ENCODE measurements at regions not wholly inside any gene's neighbourhood (a gene's known extent, or its start where the extent isn't known, plus 50 kb on each side); places are given as distances from the start of the nearest gene placed in this dataset.

DNA sequence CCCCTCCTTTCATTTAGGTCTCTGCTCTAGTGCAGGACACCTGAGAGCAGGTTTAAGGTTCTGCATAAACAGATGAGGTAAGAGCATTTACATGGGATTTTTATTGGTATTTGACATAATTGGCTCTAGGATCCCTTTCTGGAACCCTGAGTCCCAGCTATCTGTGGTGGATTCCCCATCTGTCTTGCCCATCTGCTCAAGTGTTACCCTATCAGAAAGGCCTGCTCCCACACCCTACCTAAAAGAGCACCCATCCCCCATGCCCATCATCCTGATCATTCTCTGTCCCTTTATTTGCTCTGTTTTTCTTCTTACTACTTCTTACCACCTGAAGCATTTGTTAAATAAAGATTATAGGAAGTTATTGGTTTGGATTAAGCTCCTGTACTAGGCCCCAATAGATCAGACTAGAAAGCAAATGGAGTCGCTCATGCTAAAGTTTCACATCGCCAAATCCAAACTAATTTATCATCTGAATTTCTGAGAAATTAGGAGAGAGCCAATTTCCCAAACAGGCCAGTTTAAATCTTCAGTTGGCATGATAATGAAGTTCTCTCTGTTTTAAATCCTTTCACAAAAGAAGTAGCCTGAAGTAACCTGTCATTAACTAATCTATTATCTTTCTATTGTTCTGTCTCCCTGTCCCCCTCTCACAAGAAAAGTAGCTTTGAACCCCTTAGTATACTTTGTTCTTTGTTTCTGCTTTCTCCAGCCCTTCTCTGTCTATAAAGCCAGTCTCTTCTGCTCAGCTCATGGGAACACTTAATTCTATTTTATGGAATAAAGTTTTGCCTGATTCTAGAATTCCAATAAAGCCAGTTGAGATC, 178.6 kb downstream of the ZNF674 start:
- no peaks in the 10 kb centered on the region for H3K9me3 ChIP-seq
- H3K27me3 ChIP-seq = no peaks in the 10 kb centered on the region
- TF ChIP-seq, protein P1, sequence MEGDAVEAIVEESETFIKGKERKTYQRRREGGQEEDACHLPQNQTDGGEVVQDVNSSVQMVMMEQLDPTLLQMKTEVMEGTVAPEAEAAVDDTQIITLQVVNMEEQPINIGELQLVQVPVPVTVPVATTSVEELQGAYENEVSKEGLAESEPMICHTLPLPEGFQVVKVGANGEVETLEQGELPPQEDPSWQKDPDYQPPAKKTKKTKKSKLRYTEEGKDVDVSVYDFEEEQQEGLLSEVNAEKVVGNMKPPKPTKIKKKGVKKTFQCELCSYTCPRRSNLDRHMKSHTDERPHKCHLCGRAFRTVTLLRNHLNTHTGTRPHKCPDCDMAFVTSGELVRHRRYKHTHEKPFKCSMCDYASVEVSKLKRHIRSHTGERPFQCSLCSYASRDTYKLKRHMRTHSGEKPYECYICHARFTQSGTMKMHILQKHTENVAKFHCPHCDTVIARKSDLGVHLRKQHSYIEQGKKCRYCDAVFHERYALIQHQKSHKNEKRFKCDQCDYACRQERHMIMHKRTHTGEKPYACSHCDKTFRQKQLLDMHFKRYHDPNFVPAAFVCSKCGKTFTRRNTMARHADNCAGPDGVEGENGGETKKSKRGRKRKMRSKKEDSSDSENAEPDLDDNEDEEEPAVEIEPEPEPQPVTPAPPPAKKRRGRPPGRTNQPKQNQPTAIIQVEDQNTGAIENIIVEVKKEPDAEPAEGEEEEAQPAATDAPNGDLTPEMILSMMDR (IDR thresholded peaks at IDR 0.05) = no peak
- intact Hi-C loops (cut with DNase I) = no loop called here
- H3K4me1 ChIP-seq = no peaks in the 10 kb centered on the region
- H3K4me3 ChIP-seq = no peak overlapping the region
- DNase-seq = no peak
- H3K36me3 ChIP-seq = no peaks in the 10 kb centered on the region
- H3K27ac ChIP-seq = no peak overlapping the region
- H3K9ac ChIP-seq (ENCODE audit: low read depth in 2 of 2, low read length in 2 of 2) = no peak overlapping the region

DNA sequence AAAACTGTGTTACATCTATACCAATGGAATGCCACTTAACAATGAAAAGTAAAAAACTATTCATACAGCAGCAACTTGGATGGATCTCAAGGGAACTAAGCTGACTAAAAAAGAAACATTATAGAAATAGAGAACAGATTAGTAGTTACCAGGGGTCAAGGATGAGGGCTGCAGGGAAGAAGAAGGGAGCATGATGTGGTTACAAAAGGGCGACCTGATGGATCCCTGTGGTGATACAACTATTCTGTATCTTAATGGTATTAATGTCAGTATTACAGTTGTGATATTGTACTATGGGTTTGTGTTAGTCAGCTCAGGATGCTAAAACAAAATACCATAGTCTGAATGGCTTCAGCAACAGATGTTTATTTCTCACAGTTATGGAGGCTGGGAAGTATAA, 190.7 kb downstream of the ZNF674 start:
- Histone ChIP-seq H3K9me3 (no peaks in the 10 kb centered on the region), H3K9ac (ENCODE audit: low read depth in 2 of 2, low read length in 2 of 2) (no peak overlapping the region), H3K4me3 (no peak overlapping the region), H3K36me3 (no peaks in the 10 kb centered on the region), H3K27me3 (no peaks in the 10 kb centered on the region), H3K4me1 (no peaks in the 10 kb centered on the region), H3K27ac (no peak overlapping the region)
- TF ChIP-seq, protein P1 (IDR thresholded peaks at IDR 0.05) = no peak
- intact Hi-C loops (cut with DNase I) = no loop called here
- no peak for DNase-seq

DNA sequence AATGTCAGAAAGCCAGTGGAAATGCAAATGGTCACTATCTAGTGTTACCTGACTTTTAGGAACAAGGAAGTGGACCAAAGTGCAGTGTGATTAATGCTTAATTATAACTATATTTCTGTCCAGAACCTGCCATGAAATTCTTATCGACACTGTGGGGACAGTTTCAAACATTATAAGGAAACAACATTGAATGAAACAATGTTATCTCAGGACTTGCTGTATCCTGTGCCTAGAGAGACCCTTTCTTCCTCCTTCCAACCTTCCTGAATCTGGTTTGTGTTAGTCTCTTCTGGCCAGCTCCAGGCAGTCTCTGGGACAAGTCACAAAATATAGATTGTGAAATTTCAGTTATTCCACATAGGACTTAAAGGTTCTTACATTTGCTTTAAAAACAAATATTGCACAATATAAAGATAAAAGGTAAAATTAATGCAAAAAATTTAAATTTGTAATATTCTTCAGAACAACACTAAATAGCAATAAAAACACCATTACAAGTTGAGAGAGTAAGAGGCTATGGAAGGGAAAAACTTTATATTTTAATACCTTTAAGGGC, 203.4 kb downstream of the ZNF674 start:
- Histone ChIP-seq H3K9me3 (no peaks in the 10 kb centered on the region), H3K27ac (no peak overlapping the region), H3K36me3 (no peaks in the 10 kb centered on the region), H3K9ac (ENCODE audit: low read depth in 2 of 2, low read length in 2 of 2) (no peak overlapping the region), H3K4me1 (no peaks in the 10 kb centered on the region), H3K4me3 (no peak overlapping the region), H3K27me3 (no peaks in the 10 kb centered on the region)
- TF ChIP-seq, protein P1 (IDR thresholded peaks at IDR 0.05) = no peak
- intact Hi-C loops (cut with DNase I) = no loop called here
- no peak for DNase-seq

DNA sequence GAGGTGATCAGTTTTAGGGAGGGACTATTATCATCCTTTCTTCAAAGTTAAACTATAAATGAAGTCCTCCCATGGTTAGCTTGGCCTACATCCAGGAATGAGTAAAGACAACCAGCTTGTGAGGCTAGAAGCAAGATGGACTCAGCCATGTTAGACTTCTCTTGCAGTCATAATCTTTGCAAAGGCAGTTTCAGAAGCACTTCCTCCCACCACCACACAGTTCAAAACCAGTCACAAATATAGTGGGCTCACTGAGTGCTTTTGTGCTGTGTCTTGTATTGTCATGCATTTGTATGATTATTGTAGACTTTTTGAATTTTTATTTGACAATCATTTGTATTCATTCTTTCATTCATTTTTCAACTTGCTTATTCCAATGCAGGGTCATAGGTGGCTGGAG, 204.5 kb downstream of the ZNF674 start:
- Histone ChIP-seq H3K27me3 (no peaks in the 10 kb centered on the region), H3K27ac (no peak overlapping the region), H3K4me3 (no peak overlapping the region), H3K4me1 (no peaks in the 10 kb centered on the region), H3K9me3 (no peaks in the 10 kb centered on the region), H3K9ac (ENCODE audit: low read depth in 2 of 2, low read length in 2 of 2) (no peak overlapping the region), H3K36me3 (no peaks in the 10 kb centered on the region)
- intact Hi-C loops (cut with DNase I) = no loop called here
- DNase-seq = no peak
- TF ChIP-seq, protein P1 (IDR thresholded peaks at IDR 0.05) = no peak

- DNase-seq = peak; percentile 40
- no peaks in the 10 kb centered on the region for H3K36me3 ChIP-seq
- intact Hi-C loops (cut with DNase I) = no loop called here
- no peak overlapping the region for H3K9ac ChIP-seq (ENCODE audit: low read depth in 2 of 2, low read length in 2 of 2)
- H3K4me3 ChIP-seq = no peak overlapping the region
- no peak overlapping the region for H3K27ac ChIP-seq
- no peaks in the 10 kb centered on the region for H3K27me3 ChIP-seq
- H3K9me3 ChIP-seq = no peaks in the 10 kb centered on the region
- TF ChIP-seq, protein P1 (IDR thresholded peaks at IDR 0.05) = no peak
- no peaks in the 10 kb centered on the region for H3K4me1 ChIP-seq
Measured at GRCh38 chrX:46333550-46333949, 211.7 kb downstream of the ZNF674 start.

Measured in colonic mucosa (tissue), 4 donors.